ENCODE measurements at regions not wholly inside any gene's neighbourhood (a gene's known extent, or its start where the extent isn't known, plus 50 kb on each side); places are given as distances from the start of the nearest gene placed in this dataset.

GRCh38 chr4:108359130-108359985 is 190.6 kb upstream of the LEF1 start:
- no peak for FAIRE-seq
- ChIA-PET CTCF (ENCODE audit: low intra/inter-chr PET ratio, low total read pairs) (no interaction called here), POLR2A (no interaction called here)
- Histone ChIP-seq H2AFZ (ENCODE audit: low read length) (no peak overlapping the region), H3K27me3 (ENCODE audit: control insufficient read depth in 1 of 2, insufficient read depth in 2 of 2, low read length in 2 of 2) (no peaks in the 10 kb centered on the region; a peak in 2 of 5 replicates), H3K79me2 (ENCODE audit: insufficient read depth, low read length) (no peaks in the 10 kb centered on the region), H3K27ac (ENCODE audit: extremely low read length, insufficient read depth, low read length) (no peak overlapping the region), H3K4me2 (ENCODE audit: low read depth, low read length) (no peak overlapping the region), H3K4me3 (replicated peaks in 1 of 3; ENCODE audit: insufficient read depth in 1 of 3, low read depth in 2 of 3, low read length in 3 of 3) (no peak overlapping the region), H3K4me1 (ENCODE audit: insufficient read depth, low read length) (no peaks in the 10 kb centered on the region), H4K20me1 (ENCODE audit: insufficient read depth, low read length) (no peaks in the 10 kb centered on the region), H3K9ac (ENCODE audit: insufficient read depth, low read depth, low read length) (no peak overlapping the region), H3K9me3 (ENCODE audit: low read length) (no peaks in the 10 kb centered on the region), H3K36me3 (replicated peaks in 1 of 2; ENCODE audit: control insufficient read depth in 1 of 2, insufficient read depth in 2 of 2, low read length in 2 of 2) (no peaks in the 10 kb centered on the region)
- no peak for ATAC-seq
- no TSS peak for BruUV-seq (replicated peaks)
- WGBS (ENCODE audit: low lambda C conversion rate), result 23% methylated on average over 5 of the region's 5 CpGs
- intact Hi-C loops (cut with micrococcal nuclease; ENCODE audit: unreplicated experiment) (no loop called here), in situ Hi-C loops (cut with HindIII; ENCODE audit: extremely low pct_ligation_motif_present, low pct_unique_long_range_greater_than_20kb) (no loop called here)
- no peak for DNase-seq (ENCODE audit: low spot score)
- TF ChIP-seq KDM5A (IDR thresholded peaks at IDR 0.05; ENCODE audit: borderline replicate concordance, low read length), result no peak

GRCh38 chr4:108355902-108356535 is 187.3 kb upstream of the LEF1 start:
- no TSS peak for BruUV-seq (replicated peaks)
- Histone ChIP-seq H3K79me2 (ENCODE audit: insufficient read depth, low read length) (no peaks in the 10 kb centered on the region), H4K20me1 (ENCODE audit: insufficient read depth, low read length) (no peaks in the 10 kb centered on the region), H3K4me1 (ENCODE audit: insufficient read depth, low read length) (no peaks in the 10 kb centered on the region), H3K4me2 (ENCODE audit: low read depth, low read length) (no peak overlapping the region), H3K4me3 (replicated peaks in 1 of 3; ENCODE audit: insufficient read depth in 1 of 3, low read depth in 2 of 3, low read length in 3 of 3) (no peak overlapping the region), H3K9me3 (ENCODE audit: low read length) (no peaks in the 10 kb centered on the region), H2AFZ (ENCODE audit: low read length) (no peak overlapping the region), H3K27me3 (ENCODE audit: control insufficient read depth in 1 of 2, insufficient read depth in 2 of 2, low read length in 2 of 2) (no peaks in the 10 kb centered on the region; a peak in 1 of 5 replicates), H3K36me3 (replicated peaks in 1 of 2; ENCODE audit: control insufficient read depth in 1 of 2, insufficient read depth in 2 of 2, low read length in 2 of 2) (no peaks in the 10 kb centered on the region), H3K27ac (ENCODE audit: extremely low read length, insufficient read depth, low read length) (no peak overlapping the region), H3K9ac (ENCODE audit: insufficient read depth, low read depth, low read length) (no peak overlapping the region)
- ChIA-PET CTCF (ENCODE audit: low intra/inter-chr PET ratio, low total read pairs) (no interaction called here), POLR2A (no interaction called here)
- no peak for ATAC-seq
- intact Hi-C loops (cut with micrococcal nuclease; ENCODE audit: unreplicated experiment) (no loop called here), in situ Hi-C loops (cut with HindIII; ENCODE audit: extremely low pct_ligation_motif_present, low pct_unique_long_range_greater_than_20kb) (no loop called here)
- no peak for FAIRE-seq
- no peak for DNase-seq (ENCODE audit: low spot score)
- 30% methylated on average over 7 of the region's 7 CpGs for WGBS (ENCODE audit: low lambda C conversion rate)
- TF ChIP-seq ZNF34 (CRISPR knock-in tag; IDR thresholded peaks at IDR 0.05; ENCODE audit: borderline replicate concordance) (no peak), THAP9 (CRISPR knock-in tag; IDR thresholded peaks at IDR 0.05; ENCODE audit: borderline replicate concordance) (no peak), GRHL1 (CRISPR knock-in tag; conservative IDR thresholded peaks at IDR 0.05) (no peak), ZBTB7B (CRISPR knock-in tag; IDR thresholded peaks at IDR 0.05) (no peak), SAP130 (CRISPR knock-in tag; IDR thresholded peaks at IDR 0.05; ENCODE audit: low read depth) (no peak), EEA1 (CRISPR knock-in tag; IDR thresholded peaks at IDR 0.05; ENCODE audit: borderline replicate concordance) (no peak), ZNF570 (CRISPR knock-in tag; IDR thresholded peaks at IDR 0.05; ENCODE audit: borderline replicate concordance) (no peak), ZNF274 (CRISPR knock-in tag; IDR thresholded peaks at IDR 0.05) (no peak), ZBTB3 (CRISPR knock-in tag; IDR thresholded peaks at IDR 0.05; ENCODE audit: borderline replicate concordance, low read depth) (no peak), NR2F6 (IDR thresholded peaks at IDR 0.05) (no peak), NR2F6 (CRISPR knock-in tag; IDR thresholded peaks at IDR 0.05) (no peak)
